Tibial nerve (tissue), 4 donors: ENCODE measurements at regions not wholly inside any gene's neighbourhood (a gene's known extent, or its start where the extent isn't known, plus 50 kb on each side); places are given as distances from the start of the nearest gene placed in this dataset.

Experiments
- DNase-seq, 2 donors: peaks; one replicate each; pipeline ENCODE4 v3.0.0-alpha.2; 2019; ENCODE audit warnings: low spot score in 2 of 2
- H3K27ac ChIP-seq, 4 donors: fragments of 200-600 bp; sonication (generic) in 3 of 4; one replicate each; pipeline ENCODE4 v1.5.1; 2017 to 2019; ENCODE audit warnings: mild to moderate bottlenecking in 1 of 4
- H3K27me3 ChIP-seq, 2 donors: fragments of 200-600 bp; sonication (generic) in 1 of 2; one replicate each; pipeline versions ENCODE4 v1.5.1 to v1.6.0; 2017 to 2019
- H3K36me3 ChIP-seq, 3 donors: fragments of 200-600 bp; sonication (generic); one replicate each; pipeline ENCODE4 v1.5.1; 2018 to 2019
- H3K4me1 ChIP-seq, 4 donors: fragments of 200-600 bp; sonication (generic) in 3 of 4; one replicate each; pipeline ENCODE4 v1.5.1; 2017 to 2019
- H3K4me3 ChIP-seq, 4 donors: fragments of 200-600 bp; sonication (generic) in 3 of 4; one replicate each; pipeline ENCODE4 v1.5.1; 2017 to 2019; ENCODE audit warnings: mild to moderate bottlenecking in 1 of 4, moderate library complexity in 1 of 4
- H3K9me3 ChIP-seq, 4 donors: fragments of 200-600 bp; sonication (generic) in 3 of 4; one replicate each; pipeline ENCODE4 v1.5.1; 2017 to 2019
- CTCF ChIP-seq, 5 experiments: fragments of 200-600 bp in 3 of 5; fragments of 450-650 bp in 2 of 5; sonication (generic) in 3 of 5; IDR thresholded peaks; one replicate each; pipeline ENCODE4 v1.5.1; 2016 to 2019; ENCODE audit warnings: antibody characterized with exemption in 5 of 5, mild to moderate bottlenecking in 3 of 5, moderate library complexity in 2 of 5
- EP300 ChIP-seq, 2 donors: sonication (generic); formaldehyde crosslinking; IDR thresholded peaks; one replicate each; pipeline ENCODE4 v1.6.1; 2017; ENCODE audit warnings: antibody characterized with exemption in 2 of 2, mild to moderate bottlenecking in 1 of 2
- POLR2A ChIP-seq, 2 donors: fragments of 450-650 bp; IDR thresholded peaks; one replicate each; pipeline ENCODE4 v1.6.1; 2017; ENCODE audit warnings: antibody characterized with exemption in 2 of 2, mild to moderate bottlenecking in 2 of 2, moderate library complexity in 2 of 2
- WGBS, 2 donors: methylation state at CpG; one replicate each; pipeline ENCODE4 v1.1.5; 2018; 5-methylcytosine and 5-hydroxymethylcytosine counted together

DNA sequence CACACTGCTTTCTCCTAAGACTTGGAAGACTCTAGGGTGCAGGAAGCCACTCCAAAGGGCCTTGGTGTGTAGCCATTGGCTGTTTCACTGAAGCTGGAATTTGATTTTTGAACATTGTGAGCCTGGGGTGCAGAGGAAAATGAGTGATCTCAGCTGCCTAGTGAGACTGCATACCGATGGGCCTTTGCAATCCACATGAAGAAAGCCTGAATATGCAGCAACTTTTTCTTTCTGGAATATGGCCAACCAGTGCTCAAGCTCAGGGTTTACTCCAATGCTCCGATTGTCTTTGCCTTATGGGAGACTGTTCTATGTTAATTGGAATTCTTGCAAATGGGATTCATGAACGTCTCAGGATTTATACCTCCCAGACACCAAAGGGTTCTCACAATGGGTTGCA, 242.6 kb downstream of the DOK5 start:
- Histone ChIP-seq H3K4me1 (no peaks in the 10 kb centered on the region), H3K27me3 (no peaks in the 10 kb centered on the region), H3K27ac (no peak overlapping the region), H3K4me3 (no peak overlapping the region), H3K36me3 (no peaks in the 10 kb centered on the region), H3K9me3 (no peaks in the 10 kb centered on the region)
- no peak for DNase-seq
- WGBS, 2 donors, result 22 to 50% methylated on average over 3 of the region's 3 CpGs
- TF ChIP-seq EP300 (IDR thresholded peaks at IDR 0.05) (no peak), CTCF (IDR thresholded peaks at IDR 0.05) (no peak), POLR2A (IDR thresholded peaks at IDR 0.05) (no peak)

DNA sequence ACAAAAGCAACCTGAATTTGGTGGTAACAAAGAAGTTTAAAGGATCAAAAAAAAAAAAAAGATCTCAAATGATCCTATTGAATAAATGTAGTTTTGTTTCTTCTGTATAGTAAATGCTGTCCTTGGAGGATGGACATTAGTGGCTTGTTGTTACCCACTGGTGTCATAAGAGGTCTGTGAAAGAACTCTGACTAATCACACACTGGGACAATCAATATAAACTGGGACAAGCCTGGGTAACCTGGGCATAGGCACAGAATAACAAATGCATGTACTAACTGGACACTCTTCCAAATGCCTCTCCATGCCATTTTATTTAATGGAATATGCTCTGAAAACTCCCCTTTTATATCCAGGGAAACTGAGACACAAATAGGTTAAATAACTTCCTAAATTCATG, 241.4 kb downstream of the DOK5 start:
- Histone ChIP-seq H3K4me1 (no peaks in the 10 kb centered on the region), H3K4me3 (no peak overlapping the region), H3K36me3 (no peaks in the 10 kb centered on the region), H3K27me3 (no peaks in the 10 kb centered on the region), H3K27ac (no peak overlapping the region), H3K9me3 (no peaks in the 10 kb centered on the region)
- DNase-seq, result no peak
- TF ChIP-seq POLR2A (IDR thresholded peaks at IDR 0.05), result no peak
- TF ChIP-seq CTCF (IDR thresholded peaks at IDR 0.05), result no peak
- no peak for TF ChIP-seq EP300 (IDR thresholded peaks at IDR 0.05)

GRCh38 chr20:54716174-54716747, 240.9 kb downstream of the DOK5 start:
- H3K27me3 ChIP-seq, result no peaks in the 10 kb centered on the region
- H3K4me1 ChIP-seq, result no peaks in the 10 kb centered on the region
- DNase-seq, result no peak
- H3K9me3 ChIP-seq, result no peaks in the 10 kb centered on the region
- no peak overlapping the region for H3K27ac ChIP-seq
- no peak for TF ChIP-seq POLR2A (IDR thresholded peaks at IDR 0.05)
- no peak for TF ChIP-seq EP300 (IDR thresholded peaks at IDR 0.05)
- TF ChIP-seq CTCF (IDR thresholded peaks at IDR 0.05), result no peak
- H3K36me3 ChIP-seq, result no peaks in the 10 kb centered on the region
- 76 to 79% methylated on average over 5 of the region's 5 CpGs for WGBS, 2 donors
- H3K4me3 ChIP-seq, result no peak overlapping the region

- no peak overlapping the region for H3K4me3 ChIP-seq
- no peak overlapping the region for H3K27ac ChIP-seq
- no peaks in the 10 kb centered on the region for H3K9me3 ChIP-seq
- no peaks in the 10 kb centered on the region for H3K36me3 ChIP-seq
- 70 to 77% methylated on average over 3 of the region's 3 CpGs for WGBS, 2 donors
- DNase-seq, result no peak
- TF ChIP-seq POLR2A (IDR thresholded peaks at IDR 0.05), result no peak
- TF ChIP-seq EP300 (IDR thresholded peaks at IDR 0.05), result no peak
- TF ChIP-seq CTCF (IDR thresholded peaks at IDR 0.05), result no peak
- H3K4me1 ChIP-seq, result no peaks in the 10 kb centered on the region
- H3K27me3 ChIP-seq, result no peaks in the 10 kb centered on the region
These were observed 239.4 kb downstream of the DOK5 start for GRCh38 chr20:54714817-54715216.

GRCh38 chr20:54713727-54714126, 238.3 kb downstream of the DOK5 start:
- Histone ChIP-seq H3K27ac (no peak overlapping the region), H3K36me3 (no peaks in the 10 kb centered on the region), H3K27me3 (no peaks in the 10 kb centered on the region), H3K4me1 (no peaks in the 10 kb centered on the region), H3K4me3 (no peak overlapping the region), H3K9me3 (no peaks in the 10 kb centered on the region)
- DNase-seq, result no peak
- WGBS, 2 donors, result 81 to 88% methylated on average over 4 of the region's 4 CpGs
- TF ChIP-seq POLR2A (IDR thresholded peaks at IDR 0.05) (no peak), CTCF (IDR thresholded peaks at IDR 0.05) (no peak), EP300 (IDR thresholded peaks at IDR 0.05) (no peak)
